GM19035 (cell line): ENCODE measurements at regions not wholly inside any gene's neighbourhood (a gene's known extent, or its start where the extent isn't known, plus 50 kb on each side); places are given as distances from the start of the nearest gene placed in this dataset.

ENCODE experiments used
- ATAC-seq: cut with Tn5 transposase; IDR thresholded peaks from one replicate; pipeline ENCODE4 v1.9.1; 2021; ENCODE audit not compliant: unreplicated experiment

DNA sequence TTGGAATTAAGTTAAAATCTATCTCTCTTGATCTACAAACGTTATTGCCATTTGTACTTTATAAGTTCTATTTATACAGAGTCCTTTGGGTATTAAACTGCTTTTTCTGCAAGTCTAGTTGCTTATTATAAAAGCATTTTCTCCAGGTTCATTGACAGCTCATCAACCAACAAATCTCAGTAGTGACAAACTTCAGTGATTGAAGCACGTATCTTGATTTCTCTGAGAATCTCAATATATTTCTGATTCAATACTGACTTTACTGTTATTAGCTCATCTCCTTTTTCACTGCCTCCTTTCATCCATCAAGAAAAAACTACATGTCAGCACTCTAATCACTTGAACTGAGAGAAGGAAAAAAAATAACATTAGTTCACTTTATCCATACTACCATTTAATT lies 630.2 kb downstream of the ARAP2 start:
- no peak for ATAC-seq

DNA sequence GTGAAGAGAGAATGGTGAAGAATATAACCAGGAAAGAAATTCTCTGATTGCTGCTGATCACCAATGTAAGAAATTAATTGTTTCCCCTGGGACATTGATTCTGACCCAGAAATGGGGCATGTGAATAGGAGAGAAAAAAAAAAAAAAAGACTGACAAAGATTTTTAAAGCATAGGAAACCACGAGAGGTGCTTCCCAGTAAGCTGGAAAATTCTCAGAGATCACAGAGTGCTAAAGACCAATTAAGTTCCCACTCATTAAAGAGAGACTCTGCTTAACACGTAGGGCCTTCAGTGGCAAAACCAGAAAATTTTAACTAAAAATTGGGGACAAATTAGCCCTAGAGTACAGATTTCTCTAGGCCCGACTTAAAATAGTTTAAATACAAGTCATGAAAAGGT lies 604.4 kb downstream of the ARAP2 start:
- ATAC-seq = no peak

DNA sequence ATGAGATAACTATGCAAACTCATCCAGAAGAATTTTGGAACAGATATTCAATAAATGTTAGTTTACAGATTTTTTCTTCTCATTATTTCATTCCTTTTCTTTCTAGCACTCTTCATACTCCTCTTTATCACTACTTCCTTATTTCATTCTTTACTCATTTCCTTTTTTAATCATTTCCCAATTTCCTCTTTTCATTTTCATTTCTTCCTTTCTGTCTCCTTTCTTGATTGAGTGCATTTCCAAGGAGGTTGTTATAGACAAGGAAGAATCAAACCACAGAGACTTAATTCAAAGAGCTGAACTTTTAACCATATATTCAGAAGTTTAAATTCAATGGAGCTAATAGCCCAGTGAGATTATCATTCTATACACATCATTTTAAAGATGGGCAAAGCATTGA lies 600.7 kb downstream of the ARAP2 start:
- no peak for ATAC-seq

DNA sequence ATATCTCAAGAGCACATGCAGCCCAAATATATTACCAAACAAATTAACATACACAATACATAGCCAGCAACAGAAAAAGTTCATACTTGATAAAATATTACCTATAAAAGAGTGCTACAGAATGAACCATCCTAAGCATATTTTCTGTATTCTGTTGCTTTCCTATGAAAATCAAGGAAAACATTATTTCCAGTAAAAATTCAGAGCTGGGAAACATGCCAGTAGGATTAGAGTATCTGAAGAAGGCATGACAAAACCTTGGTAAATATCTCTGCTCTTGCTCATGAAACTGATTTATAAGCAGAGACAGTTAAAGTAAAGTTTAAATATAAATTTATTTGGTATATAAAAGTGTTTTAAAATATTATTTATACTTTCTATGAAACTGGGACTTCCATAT lies 599.7 kb downstream of the ARAP2 start:
- ATAC-seq = no peak

DNA sequence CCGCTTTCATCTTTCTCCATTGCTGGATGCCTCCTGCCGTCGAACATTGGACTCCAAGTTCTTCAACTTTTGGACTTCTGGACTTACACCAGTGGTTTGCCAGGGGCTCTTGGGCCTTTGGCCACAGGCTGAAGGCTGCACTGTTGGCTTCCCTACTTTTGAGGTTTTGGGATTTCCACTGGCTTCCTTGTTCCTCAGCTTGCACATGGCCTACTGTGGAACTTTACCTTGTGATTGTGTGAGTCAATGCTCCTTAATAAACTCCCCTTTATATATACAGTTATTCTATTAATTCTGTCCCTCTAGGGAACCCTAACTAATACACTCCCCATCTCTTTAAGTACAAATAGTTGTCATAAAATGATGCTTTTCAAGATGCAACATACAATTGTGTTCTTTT lies 595.3 kb downstream of the ARAP2 start:
- ATAC-seq = no peak

DNA sequence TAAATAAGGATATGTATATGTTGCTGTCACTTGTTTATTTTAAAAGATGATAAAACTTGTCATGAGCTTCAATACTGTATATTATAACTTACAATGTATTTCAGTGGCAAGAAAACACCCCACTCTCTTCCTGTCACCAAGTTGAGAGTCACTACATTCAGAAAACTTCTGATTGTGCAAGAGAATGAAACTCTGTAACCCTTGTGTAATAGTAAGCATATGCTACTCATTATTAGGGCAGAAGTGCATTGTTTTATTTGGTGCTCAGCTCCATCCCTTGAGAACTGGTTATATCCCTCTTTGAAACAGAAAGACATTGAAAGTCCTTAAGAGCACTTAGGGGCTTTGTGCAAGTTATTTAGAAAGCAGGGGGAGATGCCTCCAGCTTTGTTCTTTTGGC lies 594.5 kb downstream of the ARAP2 start:
- ATAC-seq = no peak

DNA sequence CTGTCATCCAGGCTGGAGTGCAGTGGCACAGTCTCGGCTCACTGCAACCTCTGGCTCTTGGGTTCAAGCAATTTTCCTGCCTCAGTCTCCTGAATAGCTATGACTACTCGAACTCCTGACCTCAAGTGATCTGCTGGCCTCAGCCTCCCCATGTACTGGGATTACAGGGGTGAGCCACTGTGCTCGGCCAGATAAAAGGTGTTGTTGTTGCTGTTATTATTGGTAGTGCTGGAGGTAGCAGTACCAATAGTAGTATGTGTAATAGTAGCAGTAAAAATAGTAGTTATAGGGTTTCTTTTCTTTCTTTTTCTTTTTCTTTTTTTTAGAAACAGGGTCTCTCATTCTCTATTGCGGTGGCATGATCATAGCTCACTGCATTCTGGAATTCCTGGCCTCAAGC lies 592.1 kb downstream of the ARAP2 start:
- ATAC-seq = no peak

DNA sequence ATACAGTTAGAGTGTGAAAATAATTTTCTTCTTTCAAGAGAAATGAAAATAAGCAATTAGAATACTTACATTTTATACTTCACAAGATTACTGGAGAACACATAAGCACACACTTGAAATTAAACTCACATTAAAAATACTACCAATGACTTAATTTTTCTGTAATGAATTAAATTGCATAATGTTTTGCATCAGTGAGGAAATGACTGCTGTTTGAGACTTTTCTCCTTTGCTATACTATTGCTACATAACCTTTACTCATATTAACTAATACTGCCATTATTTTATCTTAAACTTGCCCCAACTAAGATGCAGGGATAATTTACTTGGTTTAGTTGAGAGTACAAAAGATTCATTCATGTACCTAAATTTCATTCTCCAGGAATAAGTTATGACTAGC lies 590.9 kb downstream of the ARAP2 start:
- ATAC-seq = no peak

DNA sequence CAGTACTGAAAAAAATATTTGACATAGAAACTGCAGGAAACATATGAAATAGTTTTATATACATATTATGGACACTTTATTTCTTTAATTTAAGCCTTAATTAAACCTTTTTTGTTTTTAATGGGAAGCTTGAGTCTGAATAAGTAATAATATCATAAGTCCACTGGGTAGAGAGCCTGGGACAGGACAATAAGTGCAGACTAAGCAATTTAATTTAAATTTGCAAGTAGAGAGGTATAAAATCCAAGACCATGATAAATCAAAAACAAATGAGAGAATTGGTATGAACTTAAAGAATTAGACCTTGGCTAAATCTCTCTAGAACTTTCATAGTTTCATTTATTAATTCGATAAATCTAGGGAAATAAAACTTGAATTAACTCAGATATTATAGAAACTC lies 571.2 kb downstream of the ARAP2 start:
- ATAC-seq = no peak

DNA sequence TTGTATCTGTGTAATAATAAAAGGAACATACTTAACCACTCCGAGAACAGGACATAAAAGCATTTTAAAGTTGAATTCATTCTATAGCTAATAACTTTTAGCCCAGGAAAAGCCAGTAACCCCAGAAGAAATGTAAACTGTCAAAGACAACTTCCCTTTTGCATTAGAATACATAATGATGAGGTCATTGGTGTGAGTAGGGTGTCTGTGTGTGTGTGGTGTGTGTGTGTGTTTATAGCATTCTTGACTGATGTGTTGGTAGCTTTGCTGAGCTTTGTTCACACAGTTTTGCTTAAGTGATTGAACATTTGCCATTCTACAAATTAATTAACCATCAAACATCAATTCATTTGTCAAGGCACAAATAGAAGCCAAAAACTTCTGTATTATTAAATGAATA lies 559.6 kb downstream of the ARAP2 start:
- no peak for ATAC-seq

DNA sequence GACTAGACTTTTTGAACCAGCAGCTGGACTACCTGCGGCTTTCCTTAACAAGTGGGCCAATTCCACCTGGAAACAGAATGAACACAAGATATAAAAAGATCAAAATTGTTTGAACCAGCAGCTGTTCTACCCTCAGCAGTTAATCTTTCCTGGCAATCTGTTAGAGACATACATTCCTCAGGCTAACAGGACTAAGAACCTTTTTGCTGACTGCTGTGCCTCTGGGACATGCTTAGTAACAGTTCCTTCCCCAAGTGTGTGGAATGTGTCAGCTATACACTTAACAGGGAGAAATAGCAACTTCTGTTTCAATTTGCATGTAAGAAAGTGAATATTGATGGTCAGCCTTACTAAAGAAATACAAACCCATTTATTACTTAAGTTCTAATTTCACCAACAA lies 554.4 kb downstream of the ARAP2 start:
- ATAC-seq = no peak

DNA sequence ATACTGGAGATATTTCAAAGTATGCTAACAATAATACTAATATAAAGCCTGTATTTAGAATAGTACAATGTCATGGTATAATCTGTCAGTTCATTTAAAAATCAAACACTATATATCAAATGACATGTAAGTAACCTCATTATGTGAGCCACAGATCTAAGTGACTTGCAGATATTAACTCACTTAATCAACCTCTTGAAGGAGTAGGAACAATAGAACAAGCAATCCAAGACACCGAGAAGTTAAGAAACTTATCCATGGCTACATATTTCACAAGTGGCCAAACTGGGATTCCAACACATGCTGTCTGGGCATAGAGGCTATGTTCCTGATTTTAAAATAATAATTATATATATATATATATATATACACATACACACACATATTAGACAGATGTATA lies 554.0 kb downstream of the ARAP2 start:
- ATAC-seq = no peak

DNA sequence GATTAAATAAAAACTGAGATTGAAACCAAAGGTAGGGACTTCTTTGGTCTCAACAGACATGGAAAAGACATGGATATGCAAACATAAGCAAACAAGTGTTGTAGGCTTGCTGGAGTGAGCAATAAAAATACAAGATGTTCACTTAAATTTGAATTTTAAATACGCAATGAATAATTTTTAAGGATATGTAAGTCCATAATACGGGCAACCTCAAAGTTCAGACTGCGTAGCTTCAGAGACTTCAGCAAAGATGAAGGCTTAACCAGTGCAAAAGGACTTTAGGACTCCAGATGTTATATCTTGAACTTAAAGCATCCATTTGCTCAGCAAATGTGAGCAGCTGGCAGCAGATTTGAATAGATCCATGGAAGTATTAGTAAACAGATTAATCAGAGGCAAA lies 549.3 kb downstream of the ARAP2 start:
- ATAC-seq = no peak

DNA sequence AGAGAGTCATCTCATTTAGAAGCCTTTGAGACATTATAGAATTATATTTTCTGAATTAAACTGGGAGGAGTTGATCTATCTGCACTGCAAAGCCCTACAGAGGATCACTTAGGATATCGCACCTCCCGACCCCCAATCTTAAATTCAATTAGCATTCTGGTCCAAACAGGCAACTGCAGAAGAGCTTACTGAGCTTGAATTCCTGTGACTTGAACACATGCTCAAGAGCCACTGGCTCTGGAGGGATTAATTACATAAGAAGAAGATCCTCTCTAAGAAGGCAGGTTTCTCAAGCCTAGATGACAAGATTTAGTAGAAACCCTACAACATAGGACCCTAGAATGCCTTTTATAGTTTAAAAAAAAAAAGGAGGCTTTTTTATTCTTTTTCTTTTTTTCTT lies 548.9 kb downstream of the ARAP2 start:
- no peak for ATAC-seq

DNA sequence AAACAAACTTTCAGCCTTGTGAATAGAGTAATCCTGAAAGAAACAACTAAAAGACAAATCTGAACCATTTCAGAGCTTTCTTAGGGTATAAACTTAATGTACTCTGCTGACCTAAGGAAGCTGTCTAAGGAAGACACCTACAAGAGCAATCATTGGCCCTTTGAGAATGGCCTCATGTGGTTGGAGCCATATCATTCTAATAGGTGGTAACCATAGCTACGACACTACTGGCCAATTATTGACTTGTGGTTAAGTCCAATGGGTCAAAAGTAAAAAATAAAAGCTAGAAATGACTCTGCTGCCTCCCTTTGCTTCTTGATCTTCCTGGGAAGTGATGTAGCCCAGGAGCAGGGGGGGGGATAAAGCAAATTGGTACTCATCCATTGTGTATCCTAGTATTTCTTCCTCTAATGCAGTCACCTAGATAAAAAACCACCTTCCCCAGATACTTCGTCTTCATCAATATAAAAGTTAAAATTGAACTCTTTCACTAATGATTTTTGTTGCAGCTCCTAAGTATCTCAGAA lies 547.0 kb downstream of the ARAP2 start:
- no peak for ATAC-seq

DNA sequence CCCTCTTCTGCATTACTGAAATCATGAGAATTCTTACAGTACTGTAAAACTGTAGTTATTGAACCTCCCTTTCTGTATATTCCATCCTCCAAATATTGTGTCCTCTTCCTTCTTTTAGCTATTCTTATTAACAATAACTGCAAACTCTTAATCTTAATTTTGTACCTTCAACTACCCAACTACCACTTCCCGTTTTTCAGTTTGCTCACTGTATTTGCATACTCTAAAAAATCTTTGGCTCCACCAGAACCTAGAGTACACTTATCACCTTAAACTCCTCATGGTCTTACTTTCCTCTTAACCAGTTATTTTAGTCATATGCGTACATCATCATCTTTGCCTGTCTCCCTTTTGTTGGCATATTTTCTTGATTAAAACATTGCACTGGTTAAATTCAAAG lies 543.7 kb downstream of the ARAP2 start:
- ATAC-seq = no peak

DNA sequence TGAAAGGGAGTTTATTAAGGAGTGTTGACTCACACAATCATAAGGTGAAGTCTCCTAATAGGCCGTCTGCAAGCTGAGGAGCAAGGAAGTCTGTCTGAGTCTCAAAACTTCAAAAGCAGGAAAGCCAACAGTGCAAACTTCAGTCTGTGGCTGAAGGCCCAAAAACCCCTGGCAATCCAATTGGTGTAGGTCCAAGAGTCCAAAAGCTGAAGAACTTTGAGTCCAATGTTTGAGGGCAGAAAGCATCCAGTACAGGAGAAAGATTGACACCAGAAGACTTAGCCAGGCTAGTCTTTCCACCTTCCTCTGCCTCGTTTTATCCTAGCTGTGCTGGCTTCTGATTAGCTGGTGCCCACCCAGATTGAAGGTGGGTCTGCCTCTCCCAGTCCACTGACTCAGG lies 535.2 kb downstream of the ARAP2 start:
- no peak for ATAC-seq

DNA sequence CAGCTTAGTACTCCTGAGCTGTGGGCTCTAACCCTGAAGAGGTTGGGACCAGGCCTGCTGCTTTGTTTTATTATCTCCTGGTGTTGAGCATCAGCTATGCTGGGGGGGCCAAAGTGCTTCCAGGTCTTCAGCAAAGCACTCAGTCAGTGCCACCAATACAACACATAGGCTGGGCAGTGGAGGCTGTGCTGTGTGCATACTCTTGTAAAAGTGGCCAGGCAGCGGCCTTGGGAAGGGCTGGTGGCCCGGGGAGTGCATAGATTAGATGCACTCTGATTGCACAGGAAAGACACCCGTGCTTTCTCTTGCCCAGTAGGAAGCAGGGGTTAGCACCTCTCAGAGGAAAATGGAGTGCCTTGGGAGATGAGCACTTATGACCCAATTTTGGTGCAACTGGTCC lies 534.0 kb downstream of the ARAP2 start:
- ATAC-seq = no peak

DNA sequence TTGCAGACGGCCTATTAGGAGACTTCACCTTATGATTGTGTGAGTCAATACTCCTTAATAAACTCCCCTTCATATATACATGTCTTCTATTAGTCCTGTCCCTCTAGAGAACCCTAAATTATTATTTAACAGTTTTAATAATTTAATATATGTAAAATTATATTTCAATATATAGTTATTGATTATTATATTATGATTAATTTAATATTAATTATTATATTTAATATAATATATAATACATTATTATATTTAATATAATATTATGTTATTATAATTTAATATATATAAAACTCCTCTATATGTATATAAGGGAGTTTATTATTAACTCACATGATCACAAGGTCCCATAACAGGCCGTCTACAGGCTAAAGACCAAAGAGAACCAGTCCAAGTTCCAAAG lies 533.2 kb downstream of the ARAP2 start:
- ATAC-seq = no peak

DNA sequence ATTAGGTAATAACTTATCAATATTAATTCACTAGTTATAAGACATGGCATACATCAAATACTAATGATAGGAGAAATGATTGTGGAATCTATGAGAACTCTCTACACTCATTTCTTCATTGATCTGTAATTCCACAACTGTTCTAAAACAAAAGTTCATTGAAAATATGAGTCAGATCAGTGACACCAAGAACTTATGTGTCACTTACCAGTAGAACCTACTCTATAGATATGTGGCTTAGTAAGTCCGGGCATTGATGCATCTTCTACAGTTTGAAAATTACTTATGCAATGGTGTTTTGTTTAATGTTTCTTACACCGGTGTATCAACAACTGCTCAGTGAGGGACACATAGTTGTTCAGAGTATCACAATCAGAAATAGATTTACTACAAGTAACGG lies 520.3 kb downstream of the ARAP2 start:
- no peak for ATAC-seq

DNA sequence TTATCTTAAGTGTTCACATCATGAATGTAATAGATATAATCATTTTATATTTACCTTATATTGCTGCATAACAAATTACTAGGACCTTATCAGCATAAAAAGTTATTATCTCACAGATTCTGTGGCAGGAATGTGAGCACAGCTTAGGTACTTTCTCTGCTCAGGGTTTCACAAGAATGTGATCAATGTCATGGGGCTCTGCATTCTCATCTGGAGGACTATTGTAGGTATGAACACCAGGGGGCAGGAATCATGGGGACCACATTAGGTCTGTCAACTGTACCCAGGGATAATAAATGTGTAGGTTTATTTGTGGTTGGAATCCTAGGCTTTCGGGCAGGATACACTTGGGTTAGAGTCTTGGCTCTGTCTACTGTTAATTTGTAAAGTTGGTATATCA lies 519.2 kb downstream of the ARAP2 start:
- ATAC-seq = no peak

DNA sequence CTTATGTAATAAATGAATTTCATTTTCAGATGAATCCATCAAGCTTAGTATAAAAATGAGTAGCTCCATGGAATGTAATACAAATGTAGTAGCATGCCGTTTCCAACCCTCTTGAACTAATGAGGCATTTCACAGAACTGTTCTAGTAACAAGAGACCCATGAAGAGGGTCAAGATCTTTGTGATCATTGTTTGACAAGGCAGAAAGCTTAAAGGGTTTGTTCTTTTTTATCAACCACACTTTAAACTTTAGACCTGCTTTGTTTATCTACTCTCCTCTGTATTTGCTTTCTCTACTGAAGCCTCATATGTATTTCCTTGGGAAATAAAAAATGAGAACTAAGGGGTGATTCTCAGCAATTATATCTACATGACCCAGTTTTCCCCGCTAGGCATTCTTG lies 513.9 kb downstream of the ARAP2 start:
- no peak for ATAC-seq

DNA sequence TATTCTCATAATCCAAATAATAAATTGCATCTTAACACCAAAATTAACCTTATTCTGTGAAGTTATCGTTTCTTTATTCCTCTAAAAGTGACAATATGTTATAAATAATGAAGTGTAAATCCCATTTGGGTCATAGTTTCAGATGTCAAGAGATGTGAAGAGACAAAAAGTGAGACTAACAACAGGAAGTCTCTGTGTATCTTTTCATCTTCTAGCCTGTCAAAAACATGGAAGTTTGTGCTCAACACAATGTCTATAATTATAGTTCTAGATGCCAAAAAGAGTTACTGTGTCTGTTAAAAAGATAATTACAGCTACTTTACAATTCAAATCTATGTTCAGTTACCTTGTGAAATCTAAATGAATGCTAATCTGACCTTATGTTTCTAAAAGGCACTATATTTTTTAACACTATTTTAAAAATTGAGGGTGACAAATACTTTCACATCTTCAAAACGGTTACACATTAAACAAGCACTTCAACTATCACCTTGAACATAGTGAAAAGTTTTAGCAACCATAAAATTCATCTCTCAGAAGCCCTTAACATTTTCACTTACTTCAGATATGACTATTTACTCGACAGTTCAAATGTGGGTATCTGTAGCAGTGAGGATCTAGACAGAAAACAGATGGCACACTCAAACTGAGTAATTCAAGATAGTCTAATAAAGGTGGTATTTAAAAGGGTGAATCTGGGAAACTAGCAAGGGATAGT lies 509.8 kb downstream of the ARAP2 start:
- no peak for ATAC-seq
